Neural cell (in vitro differentiated cells): ENCODE measurements at regions not wholly inside any gene's neighbourhood (a gene's known extent, or its start where the extent isn't known, plus 50 kb on each side); places are given as distances from the start of the nearest gene placed in this dataset.

Experiments
- H2AFZ ChIP-seq: fragments of 200-600, 300-800 bp; sonication (generic), shearing (Covaris generic); 2 replicates; pipeline ENCODE4 v1.6.0; 2014; ENCODE audit warnings: low read depth, mild to moderate bottlenecking, antibody characterized with exemption, low read length, moderate library complexity
- H3F3A ChIP-seq: fragments of 200-600 bp; shearing (Covaris generic); 2 replicates; pipeline ENCODE4 v1.6.1; 2016; ENCODE audit warnings: mild to moderate bottlenecking, moderate library complexity, mixed read lengths, antibody characterized with exemption, low read length; ENCODE audit not compliant: insufficient read depth, poor library complexity, severe bottlenecking
- H3K27ac ChIP-seq: fragments of 200-600, 300-800 bp; sonication (generic), shearing (Covaris generic); 2 replicates; pipeline ENCODE4 v1.5.1; 2014; ENCODE audit warnings: mild to moderate bottlenecking, low read length, moderate library complexity
- H3K27me3 ChIP-seq: fragments of 300-800, 200-600 bp; sonication (generic), shearing (Covaris generic); 2 replicates; pipeline ENCODE4 v1.6.0; 2014; ENCODE audit warnings: mild to moderate bottlenecking, low read depth, low read length, moderate library complexity; ENCODE audit not compliant: insufficient read depth
- H3K36me3 ChIP-seq: fragments of 300-800, 200-600 bp; sonication (generic), shearing (Covaris generic); 2 replicates; pipeline ENCODE4 v1.5.1; 2014; ENCODE audit warnings: mild to moderate bottlenecking, antibody characterized with exemption, low read length, moderate library complexity; ENCODE audit not compliant: insufficient read depth
- H3K4me2 ChIP-seq: fragments of 300-800, 200-600 bp; sonication (generic), shearing (Covaris generic); 2 replicates; pipeline ENCODE4 v1.6.0; 2014; ENCODE audit warnings: mild to moderate bottlenecking, low read length
- H3K4me3 ChIP-seq: fragments of 300-800, 200-600 bp; sonication (generic), shearing (Covaris generic); 2 replicates; pipeline ENCODE4 v1.5.1; 2014; ENCODE audit warnings: mild to moderate bottlenecking, low read length, moderate library complexity
- H3K79me2 ChIP-seq: fragments of 200-600 bp; shearing (Covaris generic); replicated peaks from 2 replicates; pipeline ENCODE4 v1.6.0; 2014; ENCODE audit warnings: mild to moderate bottlenecking, low read length, moderate library complexity; ENCODE audit not compliant: insufficient read depth
- H3K9ac ChIP-seq: fragments of 300-800, 200-600 bp; sonication (generic), shearing (Covaris generic); 2 replicates; pipeline ENCODE4 v1.6.1; 2016; ENCODE audit warnings: mild to moderate bottlenecking, low read length, mixed read lengths
- H3K9me2 ChIP-seq: fragments of 200-600 bp; shearing (Covaris generic); 2 replicates; pipeline ENCODE4 v1.6.1; 2016; ENCODE audit warnings: mild to moderate bottlenecking, low read length, mixed read lengths; ENCODE audit not compliant: insufficient read depth
- H3K9me3 ChIP-seq: fragments of 200-600, 300-800 bp; sonication (generic), shearing (Covaris generic); 2 replicates; pipeline ENCODE4 v1.6.1; 2016; ENCODE audit warnings: mild to moderate bottlenecking, mixed run types, low read length, moderate library complexity, mixed read lengths
- H4K20me1 ChIP-seq: fragments of 200-600 bp; shearing (Covaris generic); 2 replicates; pipeline ENCODE4 v1.6.1; 2016; ENCODE audit warnings: mild to moderate bottlenecking, mixed run types; ENCODE audit not compliant: insufficient read depth
- CTCF ChIP-seq: fragments of 450-650 bp; IDR thresholded peaks from 2 replicates; pipeline ENCODE4 v1.5.1; 2014; ENCODE audit warnings: antibody characterized with exemption, mild to moderate bottlenecking, moderate library complexity; ENCODE audit not compliant: poor library complexity, severe bottlenecking
- EP300 ChIP-seq: fragments of 450-650 bp; conservative IDR thresholded peaks from 2 replicates; pipeline ENCODE4 v1.6.1; 2014; ENCODE audit warnings: antibody characterized with exemption, mild to moderate bottlenecking, moderate library complexity; ENCODE audit not compliant: poor library complexity, severe bottlenecking
- EZH2 ChIP-seq: fragments of 200-600, 300-800 bp; shearing (Covaris generic), sonication (generic); IDR thresholded peaks from 2 replicates; pipeline ENCODE4 v1.6.1; 2014; ENCODE audit warnings: antibody characterized with exemption, low read length, borderline replicate concordance, mild to moderate bottlenecking; ENCODE audit not compliant: insufficient read depth, poor library complexity, severe bottlenecking
- MXI1 ChIP-seq: fragments of 450-650 bp; conservative IDR thresholded peaks from 2 replicates; pipeline ENCODE4 v1.6.1; 2014; ENCODE audit warnings: antibody characterized with exemption, mild to moderate bottlenecking; ENCODE audit not compliant: poor library complexity, severe bottlenecking
- POLR2AphosphoS5 ChIP-seq: IDR thresholded peaks from 2 replicates; pipeline ENCODE4 v1.6.1; 2012
- RAD21 ChIP-seq: fragments of 450-650 bp; conservative IDR thresholded peaks from 2 replicates; pipeline ENCODE4 v1.6.1; 2014; ENCODE audit warnings: antibody characterized with exemption, mild to moderate bottlenecking, moderate library complexity
- REST ChIP-seq: IDR thresholded peaks from 2 replicates; pipeline ENCODE4 v1.6.1; 2012; ENCODE audit warnings: borderline replicate concordance
- SMC3 ChIP-seq: fragments of 450-650 bp; conservative IDR thresholded peaks from 2 replicates; pipeline ENCODE4 v1.6.1; 2014; ENCODE audit warnings: antibody characterized with exemption, mild to moderate bottlenecking, moderate library complexity; ENCODE audit not compliant: poor library complexity
- TAF1 ChIP-seq: IDR thresholded peaks from 2 replicates; pipeline ENCODE4 v1.6.1; 2012; ENCODE audit warnings: low read depth

GRCh38 chr5:60208716-60209115, 315.2 kb upstream of the PDE4D start:
- Histone ChIP-seq H3F3A (no peaks in the 10 kb centered on the region), H2AFZ (no peak overlapping the region), H3K36me3 (no peaks in the 10 kb centered on the region), H4K20me1 (no peaks in the 10 kb centered on the region), H3K27me3 (no peaks in the 10 kb centered on the region), H3K9me2 (no peaks in the 10 kb centered on the region), H3K9ac (no peak overlapping the region), H3K79me2 (no peaks in the 10 kb centered on the region), H3K4me3 (no peak overlapping the region), H3K4me2 (no peak overlapping the region), H3K27ac (no peak overlapping the region), H3K9me3 (no peaks in the 10 kb centered on the region)
- TF ChIP-seq REST (no peak), EZH2 (no peak), SMC3 (no peak), POLR2AphosphoS5 (no peak), EP300 (no peak), RAD21 (no peak), TAF1 (no peak), MXI1 (no peak), CTCF (no peak)

- H3K27me3 ChIP-seq, result no peaks in the 10 kb centered on the region
These were observed 313.5 kb upstream of the PDE4D start for GRCh38 chr5:60207040-60207439.

More at GRCh38 chr5:60207040-60207439, 313.5 kb upstream of the PDE4D start:
- Histone ChIP-seq H3K79me2 (no peaks in the 10 kb centered on the region), H3K36me3 (no peaks in the 10 kb centered on the region), H2AFZ (no peak overlapping the region), H3K9me3 (no peaks in the 10 kb centered on the region), H3F3A (no peaks in the 10 kb centered on the region), H3K4me3 (no peak overlapping the region), H3K27ac (no peak overlapping the region), H4K20me1 (no peaks in the 10 kb centered on the region), H3K4me2 (no peak overlapping the region), H3K9me2 (no peaks in the 10 kb centered on the region), H3K9ac (no peak overlapping the region)
- no peak for TF ChIP-seq POLR2AphosphoS5
- TF ChIP-seq RAD21, result no peak
- no peak for TF ChIP-seq TAF1
- no peak for TF ChIP-seq CTCF
- no peak for TF ChIP-seq REST
- no peak for TF ChIP-seq EP300
- no peak for TF ChIP-seq MXI1
- TF ChIP-seq SMC3, result no peak
- no peak for TF ChIP-seq EZH2
